GM20000 (cell line): ENCODE measurements at regions not wholly inside any gene's neighbourhood (a gene's known extent, or its start where the extent isn't known, plus 50 kb on each side); places are given as distances from the start of the nearest gene placed in this dataset.
A peak's percentile ranks its signal among the peaks of the same experiment; 100 is the strongest.

ENCODE experiments used
- DNase-seq: peaks from one replicate; pipeline ENCODE4 v3.0.0; 2012; ENCODE audit warnings: low spot score
- TF ChIP-seq, protein P1 (sequence below): IDR thresholded peaks from 2 replicates; pipeline ENCODE4 v1.5.1; 2012; ENCODE audit warnings: mild to moderate bottlenecking, control low read depth; ENCODE audit errors: extremely low read depth, missing control alignments

DNA sequence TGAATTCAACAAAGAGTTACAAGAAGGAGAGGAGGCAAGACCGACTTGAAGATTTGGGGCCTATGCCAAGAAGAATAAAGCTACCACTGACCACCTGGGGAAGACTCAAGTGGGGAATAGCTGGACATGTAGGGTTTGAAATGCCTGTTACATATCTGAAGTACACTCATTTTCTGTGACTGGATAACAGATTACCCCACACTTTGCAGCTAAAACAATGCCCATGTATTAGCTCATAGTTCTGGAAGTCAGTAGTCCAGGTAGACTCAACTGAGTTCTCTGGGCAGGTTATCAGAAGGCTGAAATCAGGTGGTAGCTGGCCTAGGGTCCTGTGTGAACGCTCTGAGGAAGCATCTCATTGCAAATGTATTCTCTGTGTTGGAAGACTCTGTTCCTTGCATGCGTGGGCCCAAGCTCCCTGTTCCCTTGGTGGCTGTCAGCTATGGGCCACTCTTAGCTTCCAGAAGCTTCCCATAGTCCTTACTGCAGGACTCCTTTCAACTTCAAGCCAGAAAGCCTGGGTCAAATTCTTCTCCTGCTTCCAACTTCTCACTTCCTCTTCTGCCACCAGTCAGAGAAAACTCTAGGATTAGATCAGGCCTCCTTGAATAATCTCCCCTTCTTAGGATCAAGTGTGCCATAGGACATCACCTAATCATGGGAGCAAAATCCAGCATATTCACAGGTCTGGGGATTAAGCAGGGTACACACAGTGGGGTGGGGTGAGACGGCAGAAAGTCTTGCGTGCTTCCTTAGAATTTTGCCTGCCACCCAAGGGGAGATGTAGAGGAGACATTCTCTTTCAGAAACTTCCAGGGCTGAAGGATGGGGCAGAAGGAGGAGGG, 187.8 kb downstream of the SHQ1 start:
- TF ChIP-seq, protein P1, sequence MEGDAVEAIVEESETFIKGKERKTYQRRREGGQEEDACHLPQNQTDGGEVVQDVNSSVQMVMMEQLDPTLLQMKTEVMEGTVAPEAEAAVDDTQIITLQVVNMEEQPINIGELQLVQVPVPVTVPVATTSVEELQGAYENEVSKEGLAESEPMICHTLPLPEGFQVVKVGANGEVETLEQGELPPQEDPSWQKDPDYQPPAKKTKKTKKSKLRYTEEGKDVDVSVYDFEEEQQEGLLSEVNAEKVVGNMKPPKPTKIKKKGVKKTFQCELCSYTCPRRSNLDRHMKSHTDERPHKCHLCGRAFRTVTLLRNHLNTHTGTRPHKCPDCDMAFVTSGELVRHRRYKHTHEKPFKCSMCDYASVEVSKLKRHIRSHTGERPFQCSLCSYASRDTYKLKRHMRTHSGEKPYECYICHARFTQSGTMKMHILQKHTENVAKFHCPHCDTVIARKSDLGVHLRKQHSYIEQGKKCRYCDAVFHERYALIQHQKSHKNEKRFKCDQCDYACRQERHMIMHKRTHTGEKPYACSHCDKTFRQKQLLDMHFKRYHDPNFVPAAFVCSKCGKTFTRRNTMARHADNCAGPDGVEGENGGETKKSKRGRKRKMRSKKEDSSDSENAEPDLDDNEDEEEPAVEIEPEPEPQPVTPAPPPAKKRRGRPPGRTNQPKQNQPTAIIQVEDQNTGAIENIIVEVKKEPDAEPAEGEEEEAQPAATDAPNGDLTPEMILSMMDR, result no peak
- DNase-seq, result no peak

DNA sequence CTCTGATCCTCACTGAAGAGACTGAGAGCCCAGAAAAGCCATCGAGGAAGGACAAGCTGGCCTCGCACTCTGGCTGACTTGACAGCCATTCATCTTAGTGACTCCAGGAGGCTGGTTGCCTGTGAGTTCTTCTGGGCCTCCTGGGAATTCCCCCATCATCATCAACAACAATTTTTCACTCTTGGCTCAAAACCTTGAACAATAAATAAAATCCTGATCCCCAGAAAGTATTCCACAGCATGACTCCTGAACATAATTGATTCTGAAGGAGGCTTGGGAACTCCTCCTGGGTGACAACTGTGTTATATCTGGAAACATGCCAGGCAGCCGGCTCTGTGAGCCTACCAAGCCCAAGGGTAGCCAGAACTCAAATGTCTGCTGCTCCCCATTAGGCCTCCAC, 188.6 kb downstream of the SHQ1 start:
- TF ChIP-seq, protein P1, result no peak
- no peak for DNase-seq

DNA sequence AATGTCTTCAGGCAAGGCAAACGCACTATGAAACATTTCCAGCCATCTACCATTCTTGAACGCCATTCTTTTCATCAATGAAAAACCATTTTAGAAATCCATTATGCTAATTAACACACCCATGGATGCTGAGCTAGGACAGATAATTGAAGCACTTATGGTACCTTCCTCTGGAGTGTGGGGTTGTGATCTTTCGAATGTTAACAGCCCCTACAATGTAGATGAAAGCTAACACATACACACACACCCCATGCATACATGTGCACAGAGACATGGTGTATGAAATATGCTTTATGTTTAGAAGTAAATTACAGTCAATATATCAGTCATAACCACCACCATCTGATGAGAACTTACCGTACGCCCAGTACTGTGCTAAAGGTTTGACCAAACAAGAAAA, 189.1 kb downstream of the SHQ1 start:
- DNase-seq, result no peak
- TF ChIP-seq, protein P1, result no peak

DNA sequence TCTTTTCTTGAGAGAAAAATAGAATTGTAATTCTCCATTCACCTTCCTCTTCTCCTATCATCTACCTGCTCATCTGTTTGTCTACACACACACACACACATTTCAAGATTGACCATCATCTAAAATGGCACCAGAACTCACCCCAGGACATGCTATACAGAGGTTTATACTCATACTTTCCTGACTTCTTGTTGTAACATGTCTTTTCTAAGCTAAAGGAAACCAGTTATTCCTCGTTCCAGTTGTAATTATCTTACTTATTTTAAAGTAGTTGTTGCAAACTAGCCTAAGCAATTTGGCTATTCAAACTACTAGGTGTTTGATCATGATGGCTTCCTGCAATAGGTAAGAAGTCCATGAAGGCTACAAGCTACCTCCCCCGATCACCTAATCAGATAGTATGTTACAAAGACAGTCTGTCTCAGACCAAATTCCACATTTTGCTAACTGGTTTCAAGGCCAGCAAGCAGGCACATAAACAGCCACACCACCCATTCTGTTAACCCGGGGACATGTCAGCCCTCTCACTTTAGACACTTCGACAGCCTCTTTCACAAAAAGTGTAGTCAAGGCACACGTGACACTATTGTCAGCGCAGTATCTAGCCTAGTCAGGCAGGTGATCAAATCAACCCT, 189.7 kb downstream of the SHQ1 start:
- no peak for DNase-seq
- TF ChIP-seq, protein P1, result no peak

DNA sequence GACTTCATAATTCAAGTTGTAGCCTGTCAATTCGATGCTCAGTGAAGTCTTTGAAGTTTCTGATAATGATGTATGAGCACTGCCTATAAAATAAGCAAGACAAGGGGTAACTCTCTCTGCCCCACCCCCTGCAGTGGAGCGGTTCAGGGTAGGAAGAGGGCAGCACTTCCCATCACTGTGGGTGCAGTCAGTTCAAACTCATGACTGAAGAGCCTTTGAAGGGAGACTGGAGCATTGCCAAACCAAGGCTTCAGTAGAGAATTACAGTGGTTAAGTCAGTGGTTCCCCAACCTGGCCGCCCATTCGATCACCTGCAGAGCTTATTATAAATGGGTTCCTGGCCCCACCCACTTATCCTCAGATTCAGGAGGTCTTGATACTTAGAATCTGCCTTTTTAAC, 190.6 kb downstream of the SHQ1 start:
- peak; percentile 29 for DNase-seq

DNA sequence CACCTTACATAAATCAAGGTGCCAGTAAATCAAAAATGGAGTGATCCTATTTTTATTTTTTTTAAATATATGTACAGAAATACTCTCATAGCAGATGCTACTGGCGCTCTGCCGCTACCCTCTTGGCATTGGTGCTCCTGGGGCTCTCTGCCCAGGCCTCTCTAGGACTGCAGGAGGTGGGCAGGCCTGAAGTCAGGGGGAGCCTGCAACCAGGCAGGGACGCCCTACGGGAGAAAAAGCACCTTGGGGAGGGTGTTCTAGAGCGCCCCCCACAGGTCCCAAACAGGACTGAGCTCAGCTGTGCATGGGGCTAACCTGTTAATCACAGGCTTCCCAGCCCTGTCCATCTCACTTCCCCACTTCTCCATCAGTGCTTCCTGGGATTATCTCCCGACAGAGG, 192.5 kb downstream of the SHQ1 start:
- DNase-seq, result peak; percentile 36
- TF ChIP-seq, protein P1, result no peak

More for the DNA sequence above, 190.6 kb downstream of the SHQ1 start:
- TF ChIP-seq, protein P1, result no peak

DNA sequence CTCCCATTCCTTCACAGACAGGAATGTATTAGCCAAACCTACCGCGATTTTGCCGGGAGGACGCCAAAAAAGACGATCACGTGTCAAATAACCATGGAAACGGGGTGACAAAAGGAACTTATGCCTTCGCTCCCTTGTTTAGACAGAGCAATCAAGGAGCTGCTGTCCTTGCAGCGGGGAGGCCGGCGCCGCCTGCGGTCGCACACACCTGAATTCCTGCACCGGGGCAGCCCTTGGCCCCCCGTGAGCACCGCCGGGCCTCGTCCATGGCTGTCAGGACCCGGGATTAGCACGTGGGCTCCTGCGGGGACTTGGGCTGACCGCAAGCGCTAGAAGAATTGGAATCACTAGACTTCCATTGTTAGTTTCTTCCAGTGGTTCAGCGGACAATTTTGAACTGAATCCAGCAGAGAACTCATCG, 193.1 kb downstream of the SHQ1 start:
- TF ChIP-seq, protein P1, result no peak

More for the DNA sequence above, 193.1 kb downstream of the SHQ1 start:
- DNase-seq, result no peak
